ENCODE measurements at regions not wholly inside any gene's neighbourhood (a gene's known extent, or its start where the extent isn't known, plus 50 kb on each side); places are given as distances from the start of the nearest gene placed in this dataset.

DNA sequence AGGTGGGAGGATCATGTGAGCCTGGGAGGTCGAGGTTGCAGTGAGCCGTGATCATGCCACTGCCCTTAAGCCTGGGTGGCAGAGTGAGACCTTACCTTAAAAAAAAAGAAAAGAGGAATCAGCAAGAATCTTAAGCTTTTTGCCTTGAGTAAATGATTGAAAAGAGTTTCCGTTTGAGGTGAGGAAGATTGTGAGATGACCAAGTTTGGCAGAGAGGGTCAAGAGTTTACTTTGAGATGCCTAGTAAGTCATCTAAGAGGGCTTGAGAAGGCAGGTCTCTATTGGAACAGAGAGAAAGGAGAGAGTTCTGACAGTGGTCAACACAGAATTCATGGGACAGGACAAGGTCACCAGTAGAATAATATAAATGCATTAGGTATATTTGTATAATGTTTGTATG lies 572.1 kb downstream of the TLE4 start:
- no peak for DNase-seq (ENCODE audit: low spot score)

GRCh38 chr9:80134487-80134886 lies 562.7 kb downstream of the TLE4 start:
- no peak for DNase-seq (ENCODE audit: low spot score)

DNA sequence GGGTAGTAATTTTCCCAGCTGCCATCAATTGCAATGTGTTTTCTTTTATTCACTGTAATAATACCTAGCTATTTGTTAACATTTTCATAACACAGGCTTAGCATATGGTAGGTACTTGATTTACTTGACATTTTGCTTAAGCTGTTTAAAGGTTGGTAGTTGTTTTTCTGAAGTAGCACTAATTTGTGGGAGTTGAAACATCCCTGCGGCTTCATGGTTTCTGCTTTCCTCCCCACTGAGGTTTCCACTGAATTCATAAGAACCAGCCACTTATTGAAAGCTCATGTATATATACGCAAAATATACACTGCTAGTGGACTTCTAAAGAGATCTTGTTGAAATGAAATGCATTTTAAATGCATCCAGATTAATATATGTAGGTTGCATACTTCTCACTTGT lies 559.9 kb downstream of the TLE4 start:
- DNase-seq (ENCODE audit: low spot score), result no peak

DNA sequence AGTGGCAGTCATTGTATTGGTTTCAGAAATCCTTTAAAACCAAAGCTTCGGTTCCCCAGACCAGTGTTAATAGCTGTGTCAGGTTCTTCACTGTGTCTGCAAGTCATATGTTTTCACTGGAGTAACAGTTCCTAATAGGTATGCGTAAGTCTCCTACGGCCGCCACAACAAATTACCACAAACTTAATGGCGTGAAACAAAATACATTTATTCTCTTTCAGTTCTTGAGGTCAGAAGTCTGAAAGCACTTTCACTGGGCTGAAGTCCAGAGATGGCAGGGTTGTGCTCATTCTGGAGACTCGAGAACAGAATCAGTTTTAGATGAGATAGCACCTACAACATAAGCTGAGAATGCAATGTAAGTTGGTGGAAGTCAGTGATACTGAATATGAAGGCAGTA lies 556.2 kb downstream of the TLE4 start:
- DNase-seq (ENCODE audit: low spot score), result no peak

- no peak for DNase-seq (ENCODE audit: low spot score)
Observed at GRCh38 chr9:80125731-80126264, 554.0 kb downstream of the TLE4 start.

- no peak for DNase-seq (ENCODE audit: low spot score)
Observed at GRCh38 chr9:80117031-80117430, 545.3 kb downstream of the TLE4 start.

DNA sequence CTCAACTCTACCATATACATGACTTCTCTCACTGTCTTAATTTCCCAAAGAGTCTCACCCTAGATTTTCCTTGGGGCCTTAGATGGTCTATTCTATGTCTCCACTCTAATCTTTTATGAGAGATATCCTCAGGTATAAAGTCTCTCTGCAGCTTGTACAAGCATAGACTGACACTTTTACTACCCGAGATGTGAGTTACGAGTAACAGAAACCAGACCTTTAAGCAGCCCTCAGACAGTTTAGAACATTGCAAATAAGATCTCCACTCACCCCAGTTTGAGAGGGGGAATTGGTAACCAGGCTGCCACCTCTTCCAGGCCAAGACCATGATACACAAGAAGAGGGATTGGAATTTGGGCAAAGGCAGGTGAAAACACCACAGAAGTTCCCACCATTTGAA lies 542.5 kb downstream of the TLE4 start:
- DNase-seq (ENCODE audit: low spot score), result no peak

DNA sequence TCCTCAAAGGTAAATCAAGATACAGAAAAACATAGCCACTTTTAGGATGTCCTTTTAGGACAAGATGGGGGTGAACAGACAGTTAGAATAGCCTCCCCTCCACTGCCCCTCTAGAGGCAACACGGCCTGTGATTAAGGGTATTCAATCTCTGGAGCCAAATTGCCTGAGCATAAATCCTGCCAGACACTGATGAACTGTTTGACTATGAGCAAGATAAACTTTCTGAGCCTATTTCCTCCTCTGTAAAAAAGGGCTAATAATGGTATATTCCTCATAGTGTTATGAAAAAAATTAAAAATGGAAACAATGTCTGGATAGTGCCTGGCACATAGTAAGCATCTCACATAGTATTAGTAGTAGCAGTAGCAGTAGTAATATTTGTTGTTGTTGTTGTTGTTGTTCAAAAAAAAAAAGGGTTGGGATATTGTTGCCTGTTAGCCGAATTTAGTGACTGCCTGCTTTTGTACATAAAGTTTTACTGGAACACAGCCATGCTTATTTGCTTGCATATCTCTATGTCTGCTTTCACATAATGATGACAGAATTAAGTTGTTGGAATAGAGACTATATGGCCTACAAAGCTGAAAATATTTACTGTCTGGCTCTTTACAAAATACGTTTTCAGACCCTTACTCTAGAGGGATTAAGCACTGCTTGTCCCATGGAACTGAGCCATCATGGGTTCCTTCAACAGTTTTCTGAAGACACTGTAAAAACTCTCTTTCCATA lies 536.3 kb downstream of the TLE4 start:
- DNase-seq (ENCODE audit: low spot score), result no peak

GRCh38 chr9:80097476-80097875 lies 525.7 kb downstream of the TLE4 start:
- DNase-seq (ENCODE audit: low spot score), result no peak

DNA sequence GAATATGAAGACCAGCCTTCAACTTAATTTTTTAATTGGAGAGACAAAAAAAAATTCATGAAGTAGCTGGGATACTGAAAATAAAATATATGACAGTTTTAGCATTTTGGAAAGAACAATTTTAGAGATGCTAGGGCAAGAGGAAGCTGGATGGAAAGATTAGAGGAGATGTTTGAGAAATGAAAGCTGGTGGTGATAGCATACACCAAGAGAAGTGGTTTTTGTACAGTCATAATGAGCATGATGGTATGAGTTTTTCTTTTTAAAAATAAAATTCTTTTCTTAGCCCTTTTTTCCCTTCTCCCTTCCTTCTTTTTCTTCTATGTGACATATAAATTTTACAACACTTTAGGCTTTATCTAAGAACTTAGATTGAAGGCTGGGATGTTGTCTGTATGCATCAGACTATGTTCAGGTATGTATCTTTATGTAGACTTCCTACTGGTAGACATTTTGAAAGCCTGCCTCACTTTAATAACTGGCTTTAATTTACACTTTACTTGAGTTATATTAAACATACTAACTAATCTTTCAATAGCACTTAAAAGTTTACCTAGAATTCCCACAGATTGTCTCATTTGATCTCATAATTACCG lies 522.5 kb downstream of the TLE4 start:
- no peak for DNase-seq (ENCODE audit: low spot score)

- DNase-seq (ENCODE audit: low spot score), result no peak
Observed at GRCh38 chr9:80093695-80094094, 521.9 kb downstream of the TLE4 start.

DNA sequence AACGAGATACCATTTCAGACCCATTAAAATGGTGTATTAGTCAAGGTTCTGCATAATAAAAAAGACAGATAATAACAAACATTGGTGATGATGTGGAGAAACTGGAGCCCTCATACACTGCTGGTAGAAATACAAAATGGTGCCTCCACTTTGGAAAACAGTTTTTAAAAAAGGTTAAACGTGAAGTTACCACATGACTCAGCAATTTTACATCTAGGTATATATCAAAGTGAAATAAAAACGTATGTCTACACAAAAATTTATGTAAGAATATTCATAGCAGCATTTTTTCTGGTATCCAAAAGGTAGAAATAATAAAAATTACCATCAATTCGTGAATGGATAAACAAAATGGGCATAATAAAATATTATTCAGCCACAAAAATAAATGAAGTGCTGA lies 519.8 kb downstream of the TLE4 start:
- no peak for DNase-seq (ENCODE audit: low spot score)

DNA sequence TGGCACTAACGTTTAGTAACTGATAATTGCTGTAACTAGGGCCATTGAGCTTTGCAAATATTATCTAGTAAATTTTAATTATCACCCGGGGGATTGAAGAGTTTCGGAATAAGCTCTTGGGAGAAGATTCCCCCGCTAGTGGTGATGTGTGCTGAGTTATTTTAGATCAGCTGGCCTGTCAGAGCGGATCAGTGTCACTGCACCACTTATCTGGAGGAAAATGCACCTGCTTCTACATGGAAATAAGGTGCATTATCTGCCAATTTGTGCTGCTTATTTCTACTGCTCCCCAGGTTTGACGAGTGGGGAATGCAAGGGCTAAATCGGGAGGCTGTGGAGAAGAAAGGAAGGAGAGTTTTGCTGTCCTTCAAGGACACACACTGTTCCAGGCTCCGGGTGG lies 518.6 kb downstream of the TLE4 start:
- DNase-seq (ENCODE audit: low spot score), result no peak

DNA sequence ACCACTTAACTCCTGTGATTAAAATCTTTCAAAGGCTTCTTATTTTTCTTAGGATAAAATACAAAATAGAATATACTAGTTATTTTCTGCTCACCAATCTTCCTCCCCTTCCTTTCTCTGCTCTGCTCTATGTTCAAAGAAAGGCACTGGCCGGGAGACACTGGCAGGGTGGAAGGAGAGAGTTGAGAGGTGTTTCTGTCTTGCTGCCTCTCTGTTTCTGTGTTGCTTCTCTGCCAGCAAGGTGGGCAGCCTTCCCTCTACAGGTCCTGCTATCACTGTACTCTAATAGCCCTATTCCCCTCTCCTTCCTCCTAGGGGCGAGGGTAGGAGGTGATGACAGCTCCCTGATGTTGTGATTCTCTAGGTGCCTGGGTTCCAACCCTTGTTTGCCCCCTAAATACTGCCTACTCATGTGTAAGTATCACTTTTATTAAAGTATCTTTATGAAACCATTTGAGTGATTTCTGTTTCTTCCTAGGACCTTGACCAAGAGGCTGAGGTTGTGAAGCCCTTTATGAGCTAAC lies 515.1 kb downstream of the TLE4 start:
- no peak for DNase-seq (ENCODE audit: low spot score)

DNA sequence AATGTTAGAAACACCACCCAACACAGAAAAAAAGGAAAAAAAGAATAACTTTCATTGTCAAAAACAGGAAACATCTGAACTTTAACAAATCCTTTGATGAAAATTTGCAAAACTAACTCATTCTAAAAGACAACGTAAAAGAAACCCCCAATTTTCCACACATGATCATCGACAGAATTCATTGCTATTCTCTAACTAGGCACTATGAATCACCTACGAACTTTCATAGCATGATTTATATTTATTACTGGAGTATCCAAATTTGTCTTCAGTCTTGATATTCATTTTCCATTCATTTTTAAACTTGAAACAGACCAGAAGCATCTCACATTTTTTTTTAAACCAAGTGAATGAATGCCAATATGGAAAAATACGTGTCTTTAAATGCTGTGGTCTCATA lies 514.6 kb downstream of the TLE4 start:
- DNase-seq (ENCODE audit: low spot score), result no peak

GRCh38 chr9:80085668-80086067 lies 513.9 kb downstream of the TLE4 start:
- no peak for DNase-seq (ENCODE audit: low spot score)

DNA sequence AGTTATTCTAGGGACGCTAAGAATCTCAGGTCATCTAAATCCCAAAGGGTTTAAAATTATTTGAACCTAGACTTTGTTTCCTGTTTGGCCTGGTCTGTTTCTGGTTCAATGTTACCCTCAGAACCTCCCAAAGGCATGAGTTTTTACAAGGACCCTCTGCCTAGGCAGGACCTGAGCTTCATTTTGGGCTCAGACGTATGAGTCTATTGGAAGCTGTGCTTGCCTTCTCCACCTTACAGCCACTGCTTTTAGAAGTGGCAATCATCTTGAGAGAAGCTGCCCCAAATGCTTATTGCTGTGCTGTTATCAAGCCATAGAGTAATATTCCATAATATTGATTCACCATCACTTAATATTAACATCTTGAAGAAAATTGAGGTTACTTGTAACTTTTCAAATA lies 510.4 kb downstream of the TLE4 start:
- no peak for DNase-seq (ENCODE audit: low spot score)

GRCh38 chr9:80078826-80079225 lies 507.1 kb downstream of the TLE4 start:
- no peak for DNase-seq (ENCODE audit: low spot score)

DNA sequence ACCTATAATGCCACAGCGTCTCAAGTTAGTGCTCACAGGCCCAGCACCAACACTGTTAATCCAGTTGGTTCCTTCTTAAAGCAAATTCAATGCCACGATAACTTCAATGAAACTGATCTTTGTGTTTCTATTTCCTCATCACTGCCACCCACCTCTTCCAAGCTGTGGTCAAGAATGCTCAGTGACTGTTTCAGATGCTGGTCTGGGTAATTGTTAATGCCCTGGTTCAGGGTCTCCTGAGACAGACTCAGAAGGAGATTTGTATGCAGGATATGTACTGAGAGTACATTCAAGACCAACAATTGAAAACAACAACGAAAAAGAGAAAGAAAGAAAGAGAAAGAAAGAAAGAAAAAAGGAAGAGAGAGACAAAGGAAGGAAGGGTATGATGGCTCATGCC lies 505.3 kb downstream of the TLE4 start:
- no peak for DNase-seq (ENCODE audit: low spot score)

DNA sequence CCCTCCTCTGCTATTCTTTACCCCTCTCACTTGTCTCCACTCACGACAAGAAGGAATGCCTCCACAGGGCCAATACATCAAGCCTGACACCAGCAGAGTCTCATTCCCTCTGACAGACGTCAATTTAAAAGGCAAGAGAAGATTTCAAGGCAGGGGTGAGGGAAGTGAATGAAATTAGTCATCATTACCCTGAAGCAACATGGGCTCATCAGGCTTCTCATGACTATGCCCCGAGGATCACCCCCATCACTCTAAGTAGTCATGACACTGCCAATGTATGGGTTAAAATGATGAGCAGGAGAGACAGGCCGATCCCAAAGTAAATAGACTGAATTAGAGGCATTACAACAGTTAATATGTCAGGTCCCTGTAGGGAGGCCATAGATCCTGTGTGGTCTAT lies 504.4 kb downstream of the TLE4 start:
- DNase-seq (ENCODE audit: low spot score), result no peak

DNA sequence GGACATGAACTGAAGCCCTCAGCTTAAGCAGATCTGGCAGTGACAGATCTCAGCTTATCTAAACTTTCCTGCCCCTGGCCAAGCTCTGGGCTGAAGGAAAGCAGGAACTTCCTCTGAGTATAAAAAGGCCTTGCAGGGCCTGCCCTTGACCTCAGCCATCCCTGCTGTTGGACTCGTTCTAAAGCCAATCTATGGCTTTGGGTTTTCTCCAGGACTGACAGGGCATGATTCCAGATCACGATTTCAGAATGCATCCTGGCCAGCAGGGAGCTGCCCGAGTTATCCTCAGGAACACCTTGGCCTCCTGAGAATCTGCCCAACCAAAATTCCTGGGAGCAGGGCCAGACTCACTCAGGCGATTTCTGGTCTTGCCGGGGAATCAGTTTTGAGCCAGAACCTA lies 502.7 kb downstream of the TLE4 start:
- no peak for DNase-seq (ENCODE audit: low spot score)

GRCh38 chr9:80072451-80072850 lies 500.7 kb downstream of the TLE4 start:
- DNase-seq (ENCODE audit: low spot score), result no peak

GRCh38 chr9:80070071-80070742 lies 498.4 kb downstream of the TLE4 start:
- DNase-seq (ENCODE audit: low spot score), result no peak
